WTC11 (cell line): ENCODE measurements at regions not wholly inside any gene's neighbourhood (a gene's known extent, or its start where the extent isn't known, plus 50 kb on each side); places are given as distances from the start of the nearest gene placed in this dataset.

Experiments
- ATAC-seq: fragments of 200-7000 bp; cut with Tn5 transposase; 2 replicates; pipeline ENCODE4 v1.10.0; 2021; ENCODE audit warnings: mild to moderate bottlenecking, moderate library complexity
- CTCF ChIA-PET: fragments of 300-600 bp; sonication (Branson Sonifier 250); formaldehyde crosslinking; loops from one replicate; lab custom pipeline; 2021; ENCODE audit warnings: antibody characterized with exemption; lab: Charles Lee
- POLR2A ChIA-PET: fragments of 350-600 bp; sonication (Branson Sonifier 250); formaldehyde crosslinking; loops from one replicate; lab custom pipeline; 2021; ENCODE audit warnings: antibody characterized with exemption; lab: Charles Lee
- DNase-seq: peaks from one replicate; pipeline ENCODE4 v3.0.0; 2021; ENCODE audit warnings: low spot score
- H3K27ac Mint-ChIP-seq: 2 replicates; pipeline ENCODE4 v1.8.0; 2021; ENCODE audit warnings: mixed read lengths
- H3K27me3 Mint-ChIP-seq: 2 replicates; pipeline ENCODE4 v1.8.0; 2021; ENCODE audit warnings: low read depth, mild to moderate bottlenecking, moderate library complexity, mixed read lengths
- H3K36me3 Mint-ChIP-seq: 2 replicates; pipeline ENCODE4 v1.8.0; 2021; ENCODE audit warnings: mixed read lengths
- H3K4me1 Mint-ChIP-seq: 2 replicates; pipeline ENCODE4 v1.8.0; 2022; ENCODE audit warnings: mixed read lengths
- H3K4me3 Mint-ChIP-seq: 2 replicates; pipeline ENCODE4 v1.8.0; 2021; ENCODE audit warnings: mild to moderate bottlenecking, moderate library complexity, mixed read lengths
- H3K9me3 Mint-ChIP-seq: 2 replicates; pipeline ENCODE4 v1.8.0; 2021; ENCODE audit warnings: mixed read lengths
- AR ChIP-seq: fragments of 250-450 bp; sonication (Bioruptor Pico); IDR thresholded peaks from 2 replicates; pipeline ENCODE4 v1.9.0; 2021; ENCODE audit warnings: mild to moderate bottlenecking
- CBFB ChIP-seq: sonication (generic); formaldehyde crosslinking; IDR thresholded peaks from 2 replicates; pipeline ENCODE4 v1.8.1; 2022; ENCODE audit warnings: mild to moderate bottlenecking, low read depth, missing genetic modification reagents
- CREB1 ChIP-seq: sonication (generic); formaldehyde crosslinking; IDR thresholded peaks from 2 replicates; pipeline ENCODE4 v1.8.0; 2023; ENCODE audit warnings: mild to moderate bottlenecking, missing genetic modification reagents
- E2F1 ChIP-seq: sonication (generic); formaldehyde crosslinking; IDR thresholded peaks from 2 replicates; pipeline ENCODE4 v1.8.0; 2022; ENCODE audit warnings: mild to moderate bottlenecking, missing genetic modification reagents
- E2F4 ChIP-seq: sonication (generic); formaldehyde crosslinking; IDR thresholded peaks from 2 replicates; pipeline ENCODE4 v1.8.1; 2022; ENCODE audit warnings: low read depth, mild to moderate bottlenecking, moderate library complexity, missing genetic modification reagents, borderline replicate concordance
- GABPB1 ChIP-seq: sonication (generic); formaldehyde crosslinking; IDR thresholded peaks from 2 replicates; pipeline ENCODE4 v1.8.1; 2023; ENCODE audit warnings: mild to moderate bottlenecking, missing genetic modification reagents
- GTF2I ChIP-seq: fragments of 250-450 bp; sonication (Bioruptor Pico); conservative IDR thresholded peaks from 2 replicates; pipeline ENCODE4 v1.4.0; 2021; ENCODE audit warnings: mild to moderate bottlenecking
- IRF1 ChIP-seq: sonication (generic); formaldehyde crosslinking; IDR thresholded peaks from 2 replicates; pipeline ENCODE4 v1.8.0; 2023; ENCODE audit warnings: missing genetic modification reagents
- JAZF1 ChIP-seq: fragments of 250-450 bp; sonication (Bioruptor Pico); IDR thresholded peaks from 2 replicates; pipeline ENCODE4 v1.9.0; 2021; ENCODE audit warnings: moderate library complexity, mild to moderate bottlenecking, inconsistent platforms
- MXD4 ChIP-seq: fragments of 250-450 bp; sonication (Bioruptor Pico); IDR thresholded peaks from 2 replicates; pipeline ENCODE4 v1.8.0; 2021; ENCODE audit warnings: mild to moderate bottlenecking, moderate library complexity, borderline replicate concordance
- NFYB ChIP-seq: sonication (generic); formaldehyde crosslinking; conservative IDR thresholded peaks from 2 replicates; pipeline ENCODE4 v1.8.0; 2022; ENCODE audit warnings: low read depth, missing genetic modification reagents
- SOX15 ChIP-seq: fragments of 250-450 bp; sonication (Bioruptor Pico); IDR thresholded peaks from 2 replicates; pipeline ENCODE4 v1.9.0; 2021; ENCODE audit warnings: mild to moderate bottlenecking
- TP53 ChIP-seq: sonication (generic); formaldehyde crosslinking; IDR thresholded peaks from 2 replicates; pipeline ENCODE4 v1.8.1; 2023; ENCODE audit warnings: mild to moderate bottlenecking, missing genetic modification reagents
- USF1 ChIP-seq: sonication (generic); formaldehyde crosslinking; IDR thresholded peaks from 2 replicates; pipeline ENCODE4 v1.8.0; 2022; ENCODE audit warnings: mild to moderate bottlenecking, missing genetic modification reagents
- USF2 ChIP-seq: sonication (generic); formaldehyde crosslinking; IDR thresholded peaks from 2 replicates; pipeline ENCODE4 v1.8.1; 2023; ENCODE audit warnings: mild to moderate bottlenecking, missing genetic modification reagents, moderate library complexity
- ZNF138 ChIP-seq: sonication (generic); formaldehyde crosslinking; conservative IDR thresholded peaks from 2 replicates; pipeline ENCODE4 v1.8.1; 2022; ENCODE audit warnings: mild to moderate bottlenecking, moderate library complexity, missing genetic modification reagents
- ZNF532 ChIP-seq: fragments of 250-450 bp; sonication (Bioruptor Pico); IDR thresholded peaks from 2 replicates; pipeline ENCODE4 v1.9.0; 2021; ENCODE audit warnings: mild to moderate bottlenecking, borderline replicate concordance

GRCh38 chr5:61790678-61791077 lies 458.6 kb downstream of the ZSWIM6 start:
- ATAC-seq: no peak

GRCh38 chr5:61796773-61797172 lies 464.7 kb downstream of the ZSWIM6 start:
- H3K27ac Mint-ChIP-seq: no peak overlapping the region
- no peaks in the 10 kb centered on the region for H3K36me3 Mint-ChIP-seq
- H3K27me3 Mint-ChIP-seq: no peaks in the 10 kb centered on the region
- no peak overlapping the region for H3K4me3 Mint-ChIP-seq
- ATAC-seq (no peak), DNase-seq (no peak)
- no peaks in the 10 kb centered on the region for H3K9me3 Mint-ChIP-seq
- ChIA-PET CTCF (interaction anchor here (2.0 kb wide), 1 partner anchor 28 kb away, joined by 6 read pairs; no protein-coding TSS in a partner anchor), POLR2A (no interaction called here)
- H3K4me1 Mint-ChIP-seq: peaks cover 4% of the 10 kb centered on the region; the same call in 1 of the 2 replicates
- no peak for TF ChIP-seq E2F4
- no peak for TF ChIP-seq CBFB (CRISPR knock-in tag)
- no peak for TF ChIP-seq SOX15
- no peak for TF ChIP-seq AR (CRISPR knock-in tag)
- no peak for TF ChIP-seq GABPB1
- no peak for TF ChIP-seq IRF1 (CRISPR knock-in tag)
- TF ChIP-seq JAZF1: no peak
- TF ChIP-seq ZNF138: no peak
- no peak for TF ChIP-seq CREB1
- no peak for TF ChIP-seq USF1 (CRISPR knock-in tag)
- TF ChIP-seq MXD4: no peak
- TF ChIP-seq TP53 (CRISPR knock-in tag): no peak
- TF ChIP-seq GTF2I (CRISPR knock-in tag): no peak
- TF ChIP-seq NFYB (CRISPR knock-in tag): no peak
- no peak for TF ChIP-seq USF2 (CRISPR knock-in tag)

More at GRCh38 chr5:61790678-61791077, 458.6 kb downstream of the ZSWIM6 start:
- Mint-ChIP-seq H3K4me3 (no peak overlapping the region), H3K9me3 (peaks cover under 1% of the 10 kb centered on the region; the same call in 1 of the 2 replicates), H3K27ac (no peak overlapping the region), H3K27me3 (no peaks in the 10 kb centered on the region), H3K4me1 (no peaks in the 10 kb centered on the region), H3K36me3 (no peaks in the 10 kb centered on the region)
- CTCF ChIA-PET: interaction anchor here (0.5 to 2.5 kb wide), 2 partner anchors 22 to 413 kb away, joined by 4 to 11 read pairs; no protein-coding TSS in a partner anchor
- DNase-seq: no peak
- POLR2A ChIA-PET: no interaction called here
- no peak for TF ChIP-seq E2F1 (CRISPR knock-in tag)
- TF ChIP-seq ZNF532 (CRISPR knock-in tag): no peak
